Urinary bladder (tissue), 3 donors: ENCODE measurements at regions not wholly inside any gene's neighbourhood (a gene's known extent, or its start where the extent isn't known, plus 50 kb on each side); places are given as distances from the start of the nearest gene placed in this dataset.
"Not testable (repeated sequence)": the region's sequence is repeated elsewhere in the genome, so short reads cannot be mapped to it uniquely, and the experiment has no call there.

Source experiments
- DNase-seq: peaks from one replicate; pipeline ENCODE4 v3.0.0-alpha.2; 2015; ENCODE audit errors: extremely low spot score
- H3K27ac ChIP-seq: one replicate; pipeline ENCODE4 v1.5.1; 2013; ENCODE audit warnings: low read depth, mild to moderate bottlenecking, moderate library complexity
- H3K36me3 ChIP-seq: one replicate; pipeline ENCODE4 v1.6.1; 2013; ENCODE audit warnings: mild to moderate bottlenecking, moderate library complexity; ENCODE audit not compliant: insufficient read depth
- H3K4me1 ChIP-seq: one replicate; pipeline ENCODE4 v1.6.1; 2013; ENCODE audit warnings: mild to moderate bottlenecking, moderate library complexity; ENCODE audit not compliant: insufficient read depth
- H3K4me3 ChIP-seq: one replicate; pipeline ENCODE4 v1.5.1; 2013; ENCODE audit warnings: low read depth, low read length
- WGBS: extraction: QIAGEN DNeasy Blood & Tissue Kit; methylation state at CpG from one replicate; pipeline ENCODE4 v1.1.7; 2013; 5-methylcytosine and 5-hydroxymethylcytosine counted together
- donor health status: healthy with polysubstance abuse.
- donor health status: healthy.

DNA sequence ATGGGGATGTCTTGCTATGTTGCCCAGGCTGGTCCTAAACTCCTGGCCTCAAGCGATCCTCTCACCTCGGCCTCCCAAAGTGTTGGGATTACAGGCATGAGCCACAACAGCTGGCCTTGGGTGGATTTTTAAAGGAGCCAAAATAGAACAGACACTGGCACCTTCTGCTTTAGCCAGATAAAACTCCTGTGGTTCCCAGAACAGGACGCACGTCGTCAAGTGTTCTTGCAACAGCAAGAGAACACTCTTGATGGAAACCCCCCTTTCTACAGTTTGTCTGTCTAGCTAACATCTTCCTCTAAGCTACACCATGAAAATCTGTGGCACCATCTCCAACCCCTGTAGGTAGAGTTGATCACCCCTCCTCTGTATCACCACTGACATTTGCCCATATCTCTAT lies 122.6 kb downstream of the NPIPB5 start:
- Histone ChIP-seq H3K4me3 (no peak overlapping the region), H3K36me3 (no peaks in the 10 kb centered on the region), H3K27ac (no peak overlapping the region), H3K4me1 (no peaks in the 10 kb centered on the region)
- DNase-seq, result no peak
- 83% methylated on average over 5 of the region's 5 CpGs for WGBS

DNA sequence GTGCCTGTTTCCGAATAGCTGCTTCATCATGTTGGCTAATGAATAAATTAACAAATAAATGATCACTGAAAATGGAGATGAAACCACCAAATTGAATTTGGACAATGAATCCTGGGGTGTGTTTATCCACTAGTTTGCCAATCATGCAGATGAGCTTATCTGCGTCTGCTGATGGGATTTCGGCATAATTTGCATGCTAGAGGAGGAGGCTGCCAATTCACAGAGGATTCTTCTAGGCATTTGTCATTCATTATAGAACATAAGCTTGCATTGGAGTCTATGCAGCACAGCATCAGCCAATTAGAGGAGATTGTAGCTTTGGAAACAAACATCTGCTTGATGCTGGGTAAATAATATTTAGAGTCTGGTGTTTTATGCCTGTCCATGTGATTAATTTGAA lies 123.1 kb downstream of the NPIPB5 start:
- WGBS, result 51% methylated on average over 3 of the region's 3 CpGs
- Histone ChIP-seq H3K27ac (no peak overlapping the region), H3K36me3 (no peaks in the 10 kb centered on the region), H3K4me1 (no peaks in the 10 kb centered on the region), H3K4me3 (no peak overlapping the region)
- no peak for DNase-seq

DNA sequence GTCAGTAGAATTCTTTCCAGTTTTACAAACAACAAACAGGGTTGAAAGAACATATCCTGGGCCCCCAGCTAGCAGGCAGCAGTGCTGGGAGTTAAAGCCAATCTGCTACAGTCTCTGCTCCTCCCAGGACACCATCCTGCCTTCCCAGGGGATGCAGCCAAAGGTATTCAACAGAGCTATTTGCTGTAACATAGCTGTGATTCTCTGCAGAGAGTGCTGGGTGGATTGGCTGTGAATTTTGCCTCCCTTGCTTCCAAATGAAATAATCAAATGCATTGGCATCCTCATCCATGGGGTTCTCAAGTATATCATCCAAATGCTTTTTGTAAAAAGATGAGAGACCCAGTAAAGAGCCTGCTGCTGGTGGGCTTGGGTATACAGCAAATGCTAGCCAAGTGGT lies 124.3 kb downstream of the NPIPB5 start:
- no peak overlapping the region for H3K4me3 ChIP-seq
- no peak for DNase-seq
- no peaks in the 10 kb centered on the region for H3K36me3 ChIP-seq
- H3K4me1 ChIP-seq, result no peaks in the 10 kb centered on the region
- H3K27ac ChIP-seq, result no peak overlapping the region

DNA sequence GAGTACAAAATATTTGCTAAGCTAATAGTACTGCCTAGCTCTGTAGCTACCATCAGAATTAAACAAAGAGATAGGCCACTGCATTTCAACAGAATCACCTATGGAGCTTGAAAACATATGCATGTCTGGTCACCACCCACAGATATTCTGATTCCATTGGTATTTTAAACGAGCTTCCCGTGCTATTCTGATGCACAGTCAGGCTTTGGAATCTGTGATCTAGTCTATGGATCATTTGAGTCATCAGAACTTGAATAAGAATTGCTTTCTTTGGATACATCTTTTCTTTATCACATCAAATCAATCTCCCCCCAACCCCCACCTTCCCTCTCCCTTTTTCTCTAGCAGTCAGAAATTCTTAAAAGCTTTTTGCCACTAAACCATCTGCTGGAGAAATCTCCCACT lies 124.7 kb downstream of the NPIPB5 start:
- no peak overlapping the region for H3K27ac ChIP-seq
- whole genome bisulfite sequencing, result 17% methylated on average over 2 of the region's 2 CpGs
- no peak for DNase-seq
- H3K4me3 ChIP-seq, result no peak overlapping the region
- no peaks in the 10 kb centered on the region for H3K36me3 ChIP-seq
- H3K4me1 ChIP-seq, result no peaks in the 10 kb centered on the region

DNA sequence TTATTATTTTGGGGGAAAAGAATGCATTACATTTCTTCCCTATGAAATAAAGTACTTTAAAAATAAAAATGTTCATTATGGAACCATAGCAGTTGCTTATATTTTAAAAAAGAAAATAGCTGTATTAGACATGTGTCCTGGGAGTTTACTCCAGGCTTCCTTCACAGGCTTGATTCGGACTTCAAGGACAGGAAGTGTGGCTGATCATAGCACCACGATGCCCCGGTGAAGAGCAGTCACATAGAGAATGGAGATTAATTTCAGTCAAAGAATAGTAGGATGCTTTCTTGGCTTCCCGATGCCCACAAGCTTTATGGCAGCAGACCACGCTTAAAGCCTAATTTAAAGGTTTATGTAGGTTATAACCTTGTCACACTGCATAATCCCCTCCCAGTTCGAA lies 125.1 kb downstream of the NPIPB5 start:
- Histone ChIP-seq H3K36me3 (no peaks in the 10 kb centered on the region), H3K27ac (no peak overlapping the region), H3K4me3 (no peak overlapping the region), H3K4me1 (no peaks in the 10 kb centered on the region)
- WGBS, result 31% methylated on average over 6 of the region's 6 CpGs
- no peak for DNase-seq

DNA sequence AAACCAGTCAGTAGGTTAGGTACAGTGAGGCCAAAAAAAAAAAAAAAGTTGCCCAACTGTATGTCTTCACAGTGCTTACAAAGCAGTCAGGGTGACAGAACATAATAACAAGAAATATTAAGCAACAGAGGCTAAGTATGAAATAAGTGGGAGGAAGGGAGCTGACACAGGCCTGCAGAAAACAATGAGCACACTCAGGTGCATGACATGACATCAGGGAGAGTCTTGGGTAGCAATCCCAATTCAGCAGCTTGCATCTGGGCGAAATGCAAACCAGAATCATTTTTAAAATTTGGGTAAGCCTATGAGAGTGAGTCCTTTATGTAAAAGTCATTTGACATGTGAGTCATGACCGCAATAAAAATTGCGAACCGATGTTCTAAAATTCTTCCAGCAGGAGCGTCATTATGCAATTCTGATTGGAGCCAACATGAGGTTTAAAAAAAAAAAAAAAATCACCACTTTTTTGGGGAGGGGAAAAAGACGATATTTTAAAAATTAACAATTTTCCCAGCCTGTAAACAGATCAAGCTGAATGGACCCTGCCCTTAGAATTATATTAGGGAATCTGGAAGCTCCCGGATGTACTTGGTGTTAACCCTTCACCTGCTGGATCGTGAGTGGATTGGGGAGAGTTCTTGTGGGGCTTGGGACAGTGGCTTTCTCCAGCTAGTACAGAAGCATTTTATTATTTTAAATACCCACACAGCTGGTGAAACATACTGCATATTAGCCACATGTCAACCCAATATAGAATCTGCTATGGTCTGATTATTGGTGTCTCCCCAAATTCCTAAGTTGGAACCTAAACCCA lies 127.9 kb downstream of the NPIPB5 start:
- 68% methylated on average over 8 of the region's 8 CpGs for WGBS

DNA sequence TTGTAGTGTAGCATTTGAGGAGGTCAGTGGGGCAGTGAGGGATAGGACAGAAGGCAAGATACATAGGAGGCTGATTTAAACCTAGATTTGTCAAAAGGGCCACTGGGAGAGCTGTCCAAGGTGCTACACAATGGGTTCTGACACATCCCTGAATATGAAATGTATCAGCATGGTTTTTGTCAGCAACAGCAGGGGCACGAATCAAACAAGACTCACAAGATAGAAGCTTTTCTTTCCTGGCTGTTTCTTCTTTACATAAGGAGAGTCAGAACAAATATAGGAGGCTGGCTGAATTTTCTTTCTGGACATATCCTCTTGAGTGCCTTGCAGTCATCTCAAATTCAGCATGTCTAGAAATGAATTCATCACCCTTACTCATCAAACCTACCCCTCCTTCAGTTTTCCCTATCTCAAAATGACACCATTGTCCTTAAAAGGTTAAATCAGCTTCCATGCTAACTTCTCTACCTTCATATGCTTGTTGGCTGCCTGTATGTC lies 130.5 kb downstream of the NPIPB5 start:
- WGBS, result 25% methylated on average over 1 of the region's 1 CpG
- no peaks in the 10 kb centered on the region for H3K36me3 ChIP-seq
- H3K4me1 ChIP-seq, result no peaks in the 10 kb centered on the region
- no peak overlapping the region for H3K27ac ChIP-seq
- H3K4me3 ChIP-seq, result no peak overlapping the region
- DNase-seq, result no peak

More for the DNA sequence above, 127.9 kb downstream of the NPIPB5 start:
- H3K27ac ChIP-seq, result no peak overlapping the region
- no peak for DNase-seq
- no peaks in the 10 kb centered on the region for H3K36me3 ChIP-seq
- H3K4me1 ChIP-seq, result no peaks in the 10 kb centered on the region
- no peak overlapping the region for H3K4me3 ChIP-seq

DNA sequence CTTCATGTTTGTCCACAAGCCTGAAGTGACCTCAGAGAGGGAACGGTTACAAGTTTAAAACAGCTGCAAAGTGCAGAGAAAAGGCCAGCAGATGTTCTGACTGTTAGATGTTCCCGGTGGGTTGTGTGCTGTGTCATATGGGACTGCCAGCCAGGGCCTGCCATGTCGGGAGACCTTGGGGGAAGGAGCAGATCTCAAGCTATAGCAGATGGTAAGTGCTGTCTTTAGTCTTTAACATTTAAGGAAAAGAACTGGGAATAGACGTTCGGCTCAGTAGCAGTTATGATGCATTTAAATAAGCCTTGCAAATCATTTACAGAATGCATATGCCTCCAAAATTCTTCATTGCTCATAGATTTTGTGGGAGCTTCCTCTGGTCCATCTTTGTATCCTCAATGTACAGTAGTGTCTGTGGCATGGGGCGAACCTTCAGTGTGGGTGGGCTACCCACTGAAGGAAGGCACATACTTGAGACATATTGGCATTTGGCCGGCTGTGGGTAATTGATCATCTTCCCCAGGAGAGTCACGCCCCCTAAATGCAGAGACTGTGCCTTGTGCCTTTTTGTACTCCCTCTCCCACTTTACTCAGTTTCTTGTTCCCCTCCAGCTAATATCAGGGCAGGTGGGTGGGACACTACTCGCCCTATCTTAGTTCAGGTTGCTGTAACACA lies 131.9 kb downstream of the NPIPB5 start:
- Histone ChIP-seq H3K4me3 (no peak overlapping the region), H3K36me3 (no peaks in the 10 kb centered on the region), H3K27ac (no peak overlapping the region), H3K4me1 (no peaks in the 10 kb centered on the region)
- WGBS, result 73% methylated on average over 9 of the region's 9 CpGs
- no peak for DNase-seq

DNA sequence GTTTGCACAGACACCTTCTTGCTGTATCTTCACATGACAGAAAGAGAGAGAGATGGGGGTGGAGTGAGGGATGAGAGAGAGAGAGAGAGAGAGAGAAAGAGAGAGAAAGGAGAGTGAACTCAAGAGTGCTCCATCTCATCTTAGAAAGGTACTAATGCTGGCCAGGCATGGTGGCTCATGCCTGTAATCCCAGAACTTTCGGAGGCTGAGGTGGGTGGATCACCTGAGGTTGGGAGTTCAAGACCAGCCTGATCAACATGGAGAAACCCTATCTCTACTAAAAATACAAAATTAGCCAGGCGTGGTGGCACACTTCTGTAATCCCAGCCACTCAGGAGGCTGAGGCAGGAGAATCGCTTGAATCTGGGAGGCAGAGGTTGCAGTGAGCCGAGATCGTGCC lies 132.5 kb downstream of the NPIPB5 start:
- WGBS, result 90% methylated on average over 5 of the region's 5 CpGs
- not testable (repeated sequence) for DNase-seq

DNA sequence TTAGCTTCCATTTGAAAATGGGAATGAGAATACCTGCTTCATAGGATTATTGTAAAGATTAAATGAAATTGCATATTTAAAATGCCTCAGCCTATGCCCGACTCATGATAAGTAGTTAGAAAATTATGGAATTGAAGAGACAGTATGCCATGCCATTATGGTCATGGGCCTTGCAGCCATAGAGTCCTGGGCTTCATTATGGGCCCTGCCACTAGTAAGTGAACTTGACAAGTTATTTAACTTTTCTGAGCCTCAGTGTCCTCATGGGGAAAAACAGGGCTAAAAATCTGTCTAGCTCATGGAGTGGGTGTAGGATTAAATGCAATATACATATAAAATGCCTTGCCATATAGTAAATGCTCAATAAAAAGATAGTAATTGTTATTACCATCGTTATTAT lies 133.2 kb downstream of the NPIPB5 start:
- 74% methylated on average over 2 of the region's 2 CpGs for WGBS
- Histone ChIP-seq H3K4me1 (no peaks in the 10 kb centered on the region), H3K4me3 (no peak overlapping the region), H3K27ac (no peak overlapping the region), H3K36me3 (no peaks in the 10 kb centered on the region)
- no peak for DNase-seq

More for the DNA sequence above, 132.5 kb downstream of the NPIPB5 start:
- not testable (repeated sequence) for H3K4me3 ChIP-seq, H3K36me3 ChIP-seq, H3K4me1 ChIP-seq, H3K27ac ChIP-seq

DNA sequence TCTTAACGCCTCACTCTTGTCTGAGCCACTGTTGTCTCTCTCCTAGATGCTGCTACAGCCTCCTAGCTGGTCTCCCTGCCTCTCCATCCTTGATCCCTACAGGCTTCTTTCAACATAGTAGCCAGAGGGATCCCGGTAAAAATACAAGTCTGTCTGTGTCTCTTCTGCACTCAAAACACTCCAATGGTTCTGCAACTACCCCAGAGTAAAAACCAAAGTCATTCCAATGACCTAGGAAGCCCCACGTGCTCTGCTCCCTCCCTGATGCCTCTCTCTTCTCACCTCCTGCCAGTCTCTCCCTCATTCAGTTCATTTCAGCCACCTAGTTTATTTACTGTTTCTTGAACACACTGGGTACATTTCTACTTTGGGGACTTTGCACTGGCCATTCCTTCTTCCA lies 135.2 kb downstream of the NPIPB5 start:
- no peak overlapping the region for H3K4me3 ChIP-seq
- no peak for DNase-seq
- no peak overlapping the region for H3K27ac ChIP-seq
- H3K36me3 ChIP-seq, result no peaks in the 10 kb centered on the region
- WGBS, result 60% methylated on average over 3 of the region's 3 CpGs
- no peaks in the 10 kb centered on the region for H3K4me1 ChIP-seq

DNA sequence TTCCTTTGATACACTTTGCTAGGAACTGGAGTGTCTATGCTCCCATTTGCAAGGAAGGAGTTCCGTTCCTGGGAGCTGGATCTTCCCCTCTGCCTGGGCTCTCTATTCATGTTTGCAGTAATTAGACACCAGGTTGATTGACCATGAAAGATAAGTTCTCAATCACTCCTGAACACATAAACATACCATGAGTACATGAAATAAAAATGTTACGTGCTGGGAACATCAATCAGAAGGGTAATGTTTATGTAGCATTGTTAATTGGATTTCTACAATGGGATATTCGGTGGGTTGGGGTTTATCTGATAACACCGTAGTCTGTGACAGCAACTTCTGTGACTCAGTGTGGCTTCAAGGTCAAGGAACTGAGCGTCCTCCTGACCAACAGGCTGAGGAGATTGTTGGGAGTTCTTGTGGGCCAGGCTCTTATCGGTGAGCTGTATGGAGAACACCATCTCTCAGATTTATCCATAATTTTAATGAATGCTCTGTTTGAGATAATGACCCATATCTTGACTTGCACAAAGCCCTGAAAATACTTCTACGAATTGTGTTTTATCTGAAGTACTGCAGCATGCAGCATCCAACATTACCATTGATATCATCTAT lies 136.4 kb downstream of the NPIPB5 start:
- H3K4me3 ChIP-seq, result no peak overlapping the region
- WGBS, result 64% methylated on average over 7 of the region's 7 CpGs
- DNase-seq, result no peak
- no peaks in the 10 kb centered on the region for H3K4me1 ChIP-seq
- no peak overlapping the region for H3K27ac ChIP-seq
- H3K36me3 ChIP-seq, result no peaks in the 10 kb centered on the region

DNA sequence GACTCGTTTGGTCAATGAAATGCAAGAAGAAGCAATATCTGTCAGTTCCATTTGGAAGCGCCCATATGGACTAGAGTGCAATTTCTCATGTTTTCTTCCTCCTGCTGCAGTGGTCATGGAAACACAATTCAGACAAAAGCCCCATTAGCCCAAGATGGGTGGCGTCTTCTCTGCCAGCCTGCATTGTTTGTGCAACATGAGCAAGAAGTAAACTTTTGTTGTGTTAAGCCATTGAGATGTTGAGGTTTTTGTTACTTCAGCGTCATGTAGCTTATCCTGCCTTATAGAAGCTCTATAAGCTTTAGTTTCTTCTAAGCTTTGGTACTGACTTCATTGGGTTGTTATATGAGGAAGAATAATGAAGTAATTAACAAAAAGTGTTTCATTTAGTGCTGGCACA lies 137.4 kb downstream of the NPIPB5 start:
- no peaks in the 10 kb centered on the region for H3K4me1 ChIP-seq
- H3K36me3 ChIP-seq, result no peaks in the 10 kb centered on the region
- no peak overlapping the region for H3K4me3 ChIP-seq
- WGBS, result 73% methylated on average over 4 of the region's 4 CpGs
- no peak for DNase-seq
- no peak overlapping the region for H3K27ac ChIP-seq

DNA sequence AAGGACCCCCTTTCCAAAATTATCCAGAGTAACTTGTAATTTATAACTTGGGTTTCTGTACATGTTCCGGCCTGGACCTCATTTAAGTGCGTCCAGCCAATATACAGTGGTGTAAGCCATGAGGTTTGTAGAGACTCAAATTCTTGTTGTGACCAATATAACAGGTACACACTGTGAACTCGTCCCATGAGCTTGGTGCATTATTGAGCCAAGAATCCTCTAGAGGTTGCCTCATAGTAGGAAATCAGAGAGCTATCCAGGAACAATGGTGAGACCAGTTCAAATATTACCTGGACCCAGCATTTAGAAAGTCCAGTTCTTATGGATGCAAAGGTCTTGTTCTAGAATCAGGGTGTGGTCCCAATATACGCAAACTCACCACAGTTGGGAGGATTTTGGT lies 138.2 kb downstream of the NPIPB5 start:
- WGBS, result 88% methylated on average over 4 of the region's 4 CpGs
- Histone ChIP-seq H3K27ac (no peak overlapping the region), H3K4me3 (no peak overlapping the region), H3K4me1 (no peaks in the 10 kb centered on the region), H3K36me3 (no peaks in the 10 kb centered on the region)
- DNase-seq, result no peak
